KMS-11 (cell line): ENCODE measurements at regions not wholly inside any gene's neighbourhood (a gene's known extent, or its start where the extent isn't known, plus 50 kb on each side); places are given as distances from the start of the nearest gene placed in this dataset.

Source experiments
- H2AFZ ChIP-seq: fragments of 200-600 bp; sonication (generic); 2 replicates; pipeline ENCODE4 v1.6.1; 2016; ENCODE audit warnings: antibody characterized with exemption, mixed run types, low read depth
- H3K27ac ChIP-seq: fragments of 200-600 bp; sonication (generic); 2 replicates; pipeline ENCODE4 v1.6.1; 2016; ENCODE audit warnings: mild to moderate bottlenecking, mixed run types
- H3K27me3 ChIP-seq: fragments of 200-600 bp; sonication (generic); 2 replicates; pipeline ENCODE4 v1.6.1; 2017; ENCODE audit warnings: mild to moderate bottlenecking, low read depth, mixed run types, moderate library complexity; ENCODE audit not compliant: insufficient read depth
- H3K36me3 ChIP-seq: fragments of 200-600 bp; sonication (generic); 2 replicates; pipeline ENCODE4 v1.6.1; 2017; ENCODE audit warnings: mild to moderate bottlenecking, mixed run types; ENCODE audit not compliant: insufficient read depth
- H3K4me1 ChIP-seq: fragments of 200-600 bp; sonication (generic); 2 replicates; pipeline ENCODE4 v1.6.1; 2016; ENCODE audit warnings: mild to moderate bottlenecking, low read depth, mixed run types; ENCODE audit not compliant: poor library complexity, severe bottlenecking
- H3K4me2 ChIP-seq: fragments of 200-600 bp; sonication (generic); 2 replicates; pipeline ENCODE4 v1.7.0; 2016; ENCODE audit warnings: mild to moderate bottlenecking, mixed run types
- H3K4me3 ChIP-seq: fragments of 200-600 bp; sonication (generic); IDR thresholded peaks from 2 replicates; pipeline ENCODE4 v1.6.1; 2017; ENCODE audit warnings: low read depth, low read length, mixed read lengths; ENCODE audit not compliant: insufficient read depth
- H3K79me2 ChIP-seq: fragments of 200-600 bp; sonication (generic); 2 replicates; pipeline ENCODE4 v1.6.1; 2016; ENCODE audit warnings: low read depth, mixed run types; ENCODE audit not compliant: insufficient read depth
- H3K9ac ChIP-seq: fragments of 200-600 bp; sonication (generic); 2 replicates; pipeline ENCODE4 v1.6.1; 2016; ENCODE audit warnings: mild to moderate bottlenecking, mixed run types
- H4K20me1 ChIP-seq: fragments of 200-600 bp; sonication (generic); 2 replicates; pipeline ENCODE4 v1.6.1; 2016; ENCODE audit warnings: mild to moderate bottlenecking, mixed run types; ENCODE audit not compliant: insufficient read depth
- CTCF ChIP-seq: fragments of 200-600 bp; sonication (generic); conservative IDR thresholded peaks from 2 replicates; pipeline ENCODE4 v1.6.1; 2017; ENCODE audit warnings: low read depth, mild to moderate bottlenecking, antibody characterized with exemption, low read length, moderate library complexity, mixed read lengths

GRCh38 chr20:33908336-33908735 is 85.4 kb upstream of the RALY start:
- H3K9ac ChIP-seq = no peak overlapping the region
- H3K4me2 ChIP-seq = no peak overlapping the region
- H3K36me3 ChIP-seq = no peaks in the 10 kb centered on the region
- no peak overlapping the region for H3K4me3 ChIP-seq
- no peak overlapping the region for H3K27ac ChIP-seq
- H3K79me2 ChIP-seq = no peaks in the 10 kb centered on the region
- peaks cover 60% of the 10 kb centered on the region for H3K4me1 ChIP-seq
- TF ChIP-seq CTCF = no peak
- H3K27me3 ChIP-seq = no peaks in the 10 kb centered on the region
- no peaks in the 10 kb centered on the region for H4K20me1 ChIP-seq
- no peak overlapping the region for H2AFZ ChIP-seq

- Histone ChIP-seq H3K9ac (no peak overlapping the region), H3K4me2 (peak overlapping the region; percentile 46; the same call in 1 of the 2 replicates), H3K4me1 (peaks cover 66% of the 10 kb centered on the region), H2AFZ (no peak overlapping the region), H3K27me3 (no peaks in the 10 kb centered on the region), H3K36me3 (no peaks in the 10 kb centered on the region), H3K4me3 (no peak overlapping the region), H4K20me1 (no peaks in the 10 kb centered on the region), H3K27ac (no peak overlapping the region), H3K79me2 (no peaks in the 10 kb centered on the region)
- no peak for TF ChIP-seq CTCF
These were observed 84.8 kb upstream of the RALY start for GRCh38 chr20:33908868-33909267.

- no peak for TF ChIP-seq CTCF
- H3K4me3 ChIP-seq = no peak overlapping the region
- H3K27ac ChIP-seq = no peak overlapping the region; the same call in 1 of the 2 replicates
These were observed 84.3 kb upstream of the RALY start for GRCh38 chr20:33909331-33909921.

GRCh38 chr20:33910056-33910455 is 83.7 kb upstream of the RALY start:
- Histone ChIP-seq H3K4me2 (peak overlapping the region; percentile 46), H4K20me1 (no peaks in the 10 kb centered on the region)
- no peak for TF ChIP-seq CTCF

More at GRCh38 chr20:33909331-33909921, 84.3 kb upstream of the RALY start:
- no peaks in the 10 kb centered on the region for H4K20me1 ChIP-seq
- H3K4me2 ChIP-seq = peak overlapping the region; percentile 46
- H2AFZ ChIP-seq = no peak overlapping the region
- no peak overlapping the region for H3K9ac ChIP-seq
- peaks cover 71% of the 10 kb centered on the region for H3K4me1 ChIP-seq
- no peaks in the 10 kb centered on the region for H3K79me2 ChIP-seq
- H3K36me3 ChIP-seq = no peaks in the 10 kb centered on the region
- H3K27me3 ChIP-seq = no peaks in the 10 kb centered on the region

More at GRCh38 chr20:33910056-33910455, 83.7 kb upstream of the RALY start:
- Histone ChIP-seq H3K36me3 (no peaks in the 10 kb centered on the region), H3K27me3 (no peaks in the 10 kb centered on the region), H2AFZ (no peak overlapping the region), H3K79me2 (no peaks in the 10 kb centered on the region), H3K27ac (no peak overlapping the region; the same call in 1 of the 2 replicates), H3K9ac (no peak overlapping the region), H3K4me3 (no peak overlapping the region), H3K4me1 (peaks cover 78% of the 10 kb centered on the region)
